H1 (cell line): ENCODE measurements at regions not wholly inside any gene's neighbourhood (a gene's known extent, or its start where the extent isn't known, plus 50 kb on each side); places are given as distances from the start of the nearest gene placed in this dataset.

Experiments
- CTCF ChIA-PET: fragments of 300-600 bp; sonication (Branson Sonifier 250); formaldehyde crosslinking; loops from one replicate; lab custom pipeline; 2021; ENCODE audit not compliant: partially characterized antibody; lab: Charles Lee
- POLR2A ChIA-PET: fragments of 300-600 bp; sonication (Branson Sonifier 250); formaldehyde crosslinking; loops from one replicate; lab custom pipeline; 2021; ENCODE audit warnings: inconsistent platforms; ENCODE audit not compliant: partially characterized antibody; lab: Charles Lee
- DNase-seq, 2 experiments: peaks; one replicate each; pipeline versions ENCODE4 v3.0.0 to v3.0.0-alpha.2; 2010 to 2022; ENCODE audit warnings: low spot score in 2 of 2, low read depth in 1 of 2, mixed read lengths in 1 of 2
- FAIRE-seq: peaks from 2 replicates; lab custom pipeline; 2011; peaks lifted over from hg19 to GRCh38; lab: Jason Lieb, UNC
- H2AFZ ChIP-seq: 2 replicates; pipeline ENCODE4 v1.8.1; 2012; ENCODE audit warnings: low read length, inconsistent platforms
- H2AK5ac ChIP-seq: 2 replicates; pipeline ENCODE4 v1.6.1; 2013; ENCODE audit warnings: low read depth, low read length
- H2BK120ac ChIP-seq: replicated peaks from 2 replicates; pipeline ENCODE3; 2013; ENCODE audit warnings: low read depth, low read length, inconsistent platforms
- H2BK12ac ChIP-seq: 2 replicates; pipeline ENCODE4 v1.6.1; 2013; ENCODE audit warnings: low read depth, low read length
- H2BK15ac ChIP-seq: 2 replicates; pipeline ENCODE4 v1.6.1; 2013; ENCODE audit warnings: low read length
- H2BK20ac ChIP-seq: 2 replicates; pipeline ENCODE4 v1.6.1; 2013; ENCODE audit warnings: low read length
- H2BK5ac ChIP-seq: 2 replicates; pipeline ENCODE4 v1.6.1; 2013; ENCODE audit warnings: low read depth, low read length
- H3K14ac ChIP-seq: 2 replicates; pipeline ENCODE4 v1.6.1; 2013; ENCODE audit warnings: inconsistent platforms; ENCODE audit not compliant: insufficient read length
- H3K18ac ChIP-seq: 2 replicates; pipeline ENCODE4 v1.6.1; 2013; ENCODE audit warnings: low read length; ENCODE audit errors: extremely low read depth
- H3K23ac ChIP-seq: 2 replicates; pipeline ENCODE4 v1.6.1; 2013; ENCODE audit warnings: inconsistent platforms; ENCODE audit not compliant: insufficient read length
- H3K23me2 ChIP-seq: 2 replicates; pipeline ENCODE4 v1.6.1; 2013; ENCODE audit warnings: low read depth, low read length
- H3K27ac ChIP-seq: 2 replicates; pipeline ENCODE4 v1.6.1; 2011; ENCODE audit warnings: low read depth, low read length, inconsistent platforms
- H3K27me3 ChIP-seq, 4 experiments: replicated peaks in 1 of 4; 1 replicate in 1 of 4; 2 replicates in 3 of 4; pipeline versions ENCODE4 v1.6.1 to v1.8.1; 2011 to 2013; ENCODE audit warnings: low read length in 3 of 4, mild to moderate bottlenecking in 3 of 4, inconsistent platforms in 2 of 4, mixed read lengths in 2 of 4, moderate library complexity in 1 of 4; ENCODE audit not compliant: control insufficient read depth in 3 of 4, insufficient read depth in 3 of 4; ENCODE audit errors: extremely low read depth in 1 of 4
- H3K36me3 ChIP-seq, 4 experiments: 2 replicates each; pipeline versions ENCODE4 v1.6.1 to v1.8.1; 2011 to 2013; ENCODE audit warnings: mild to moderate bottlenecking in 4 of 4, low read length in 3 of 4, moderate library complexity in 2 of 4, control low read depth in 1 of 4, inconsistent platforms in 1 of 4; ENCODE audit not compliant: insufficient read depth in 4 of 4, control insufficient read depth in 2 of 4
- H3K4ac ChIP-seq: replicated peaks from 2 replicates; pipeline ENCODE3; 2013; ENCODE audit warnings: low read length, low read depth, mixed read lengths, inconsistent platforms; ENCODE audit not compliant: insufficient read length
- H3K4me1 ChIP-seq, 4 experiments: replicated peaks in 1 of 4; 1 replicate in 1 of 4; 2 replicates in 3 of 4; pipeline versions ENCODE4 v1.6.1 to v1.8.1; 2011 to 2013; ENCODE audit warnings: low read length in 3 of 4, inconsistent platforms in 2 of 4, mixed read lengths in 1 of 4; ENCODE audit not compliant: insufficient read depth in 4 of 4, control insufficient read depth in 3 of 4
- H3K4me2 ChIP-seq, 2 experiments: 2 replicates each; pipeline versions ENCODE4 v1.6.1 to v1.8.1; 2011 to 2013; ENCODE audit warnings: low read depth in 2 of 2, low read length in 2 of 2, control low read depth in 1 of 2, inconsistent platforms in 1 of 2, mild to moderate bottlenecking in 1 of 2; ENCODE audit not compliant: insufficient read depth in 1 of 2
- H3K4me3 ChIP-seq, 4 experiments: fragments of 200-600, 300-600 bp in 1 of 4; sonication (generic), shearing (Covaris generic), sonication (Bioruptor Twin) in 1 of 4; 2 replicates each; pipeline versions ENCODE4 v1.5.1 to v1.8.1; 2011 to 2016; ENCODE audit warnings: low read length in 4 of 4, low read depth in 3 of 4, control low read depth in 2 of 4, inconsistent platforms in 2 of 4, mild to moderate bottlenecking in 2 of 4, mixed read lengths in 1 of 4, moderate library complexity in 1 of 4; ENCODE audit not compliant: insufficient read depth in 2 of 4; ENCODE audit errors: extremely low read depth in 1 of 4
- H3K56ac ChIP-seq: replicated peaks from 2 replicates; pipeline ENCODE3; 2013; ENCODE audit warnings: low read depth, mild to moderate bottlenecking, mixed read lengths, low read length, inconsistent platforms; ENCODE audit not compliant: insufficient read length
- H3K79me1 ChIP-seq: 2 replicates; pipeline ENCODE4 v1.6.1; 2013; ENCODE audit warnings: low read depth, low read length, control low read depth
- H3K79me2 ChIP-seq, 2 experiments: 2 replicates each; pipeline versions ENCODE4 v1.6.1 to v1.8.1; 2012 to 2013; ENCODE audit warnings: low read length in 2 of 2, mild to moderate bottlenecking in 2 of 2, inconsistent platforms in 1 of 2; ENCODE audit not compliant: insufficient read depth in 2 of 2, control insufficient read depth in 1 of 2
- H3K9ac ChIP-seq, 4 experiments: replicated peaks in 1 of 4; 1 replicate in 1 of 4; 2 replicates in 3 of 4; pipeline versions ENCODE4 v1.6.1 to v1.8.1; 2011 to 2013; ENCODE audit warnings: low read depth in 3 of 4, low read length in 3 of 4, control low read depth in 2 of 4, mild to moderate bottlenecking in 2 of 4, moderate library complexity in 2 of 4, inconsistent platforms in 1 of 4; ENCODE audit errors: extremely low read depth in 1 of 4
- H3K9me3 ChIP-seq, 2 experiments: 2 replicates each; pipeline versions ENCODE4 v1.6.1 to v1.8.1; 2012 to 2013; ENCODE audit warnings: mild to moderate bottlenecking in 2 of 2, moderate library complexity in 2 of 2, control low read depth in 1 of 2, inconsistent platforms in 1 of 2, low read depth in 1 of 2, low read length in 1 of 2, mixed read lengths in 1 of 2; ENCODE audit not compliant: insufficient read depth in 2 of 2
- H4K20me1 ChIP-seq, 2 experiments: replicated peaks in 1 of 2; 2 replicates each; pipeline versions ENCODE3 to v1.8.1; 2011 to 2013; ENCODE audit warnings: inconsistent platforms in 2 of 2, low read length in 2 of 2, mild to moderate bottlenecking in 1 of 2; ENCODE audit not compliant: insufficient read depth in 2 of 2, control insufficient read depth in 1 of 2
- H4K5ac ChIP-seq: 2 replicates; pipeline ENCODE4 v1.6.1; 2013; ENCODE audit warnings: low read length, low read depth, mixed read lengths, inconsistent platforms; ENCODE audit not compliant: insufficient read length
- H4K8ac ChIP-seq: 2 replicates; pipeline ENCODE4 v1.8.0; 2013; ENCODE audit warnings: mild to moderate bottlenecking, moderate library complexity, low read length, inconsistent platforms; ENCODE audit not compliant: insufficient read depth; ENCODE audit errors: extremely low read depth
- H4K91ac ChIP-seq: replicated peaks from 2 replicates; pipeline ENCODE3; 2013; ENCODE audit warnings: low read length, mixed read lengths, inconsistent platforms; ENCODE audit not compliant: insufficient read length
- CREB1 ChIP-seq: IDR thresholded peaks from 2 replicates; pipeline ENCODE4 v1.6.1; 2012; ENCODE audit warnings: inconsistent platforms
- SIX5 ChIP-seq: IDR thresholded peaks from 2 replicates; pipeline ENCODE4 v1.6.1; 2011; ENCODE audit warnings: mild to moderate bottlenecking, low read depth, low read length
- WGBS, 2 experiments: shearing (Covaris generic) in 1 of 2; methylation state at CpG; one replicate each; pipeline versions ENCODE4 v1.1.6 to v1.1.7; 2013 to 2015; ENCODE audit warnings: low lambda C conversion rate in 2 of 2, mixed read lengths in 2 of 2, inconsistent platforms in 1 of 2, low coverage in 1 of 2, missing lambda C conversion rate in 1 of 2; ENCODE audit not compliant: insufficient replicate concordance in 2 of 2, insufficient coverage in 1 of 2, insufficient read length in 1 of 2; ENCODE audit errors: extremely low coverage in 1 of 2, missing lambda C conversion rate in 1 of 2; 5-methylcytosine and 5-hydroxymethylcytosine counted together

DNA sequence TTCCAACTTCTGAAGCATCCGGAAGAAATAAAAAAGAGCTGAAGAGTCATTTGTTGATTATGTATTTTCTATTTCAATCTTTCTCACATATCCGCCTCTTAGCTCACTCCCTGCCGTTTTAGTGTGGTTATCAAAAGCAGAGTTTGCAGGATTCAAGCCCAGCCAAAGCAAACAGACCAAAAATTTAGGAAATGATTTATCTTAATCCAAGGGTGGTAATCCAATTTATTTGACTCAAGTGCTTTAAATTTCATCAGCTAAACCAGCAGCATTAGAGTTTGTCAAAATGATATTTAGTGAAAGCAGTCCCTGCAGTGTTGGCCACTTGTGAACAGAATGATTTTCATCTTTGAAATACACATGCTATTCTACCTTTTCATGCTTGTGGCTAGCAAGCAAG lies 129.3 kb upstream of the CCDC68 start:
- WGBS, 2 experiments, result 94% methylated on average over 3 of the region's 3 CpGs; no CpG with 5 or more reads in 1 of the 2 experiments
- DNase-seq, result no peak
- H3K27me3 ChIP-seq, result no peaks in the 10 kb centered on the region

More for the DNA sequence above, 129.3 kb upstream of the CCDC68 start:
- Histone ChIP-seq H3K23me2 (no peaks in the 10 kb centered on the region), H3K23ac (no peak overlapping the region), H4K8ac (no peak overlapping the region), H3K79me2 (no peaks in the 10 kb centered on the region), H2BK15ac (no peak overlapping the region), H3K9ac (no peak overlapping the region), H2BK5ac (no peak overlapping the region), H2BK12ac (no peak overlapping the region), H3K18ac (no peak overlapping the region)
- TF ChIP-seq CREB1 (no peak), SIX5 (no peak)
- TF ChIP-seq, all 59 proteins: peak for 0
- Histone ChIP-seq H4K5ac (no peak overlapping the region), H3K79me1 (no peaks in the 10 kb centered on the region), H2BK120ac (no peak overlapping the region), H3K27ac (no peak overlapping the region), H3K14ac (no peak overlapping the region), H3K36me3 (no peaks in the 10 kb centered on the region), H2AFZ (no peak overlapping the region), H4K91ac (no peak overlapping the region), H2BK20ac (no peak overlapping the region), H3K4me1 (no peaks in the 10 kb centered on the region; a peak in 1 of 7 replicates), H3K4me3 (no peak overlapping the region), H3K4me2 (no peak overlapping the region), H2AK5ac (no peak overlapping the region), H3K9me3 (no peaks in the 10 kb centered on the region), H4K20me1 (no peaks in the 10 kb centered on the region), H3K4ac (no peak overlapping the region), H3K56ac (no peak overlapping the region)
- ChIA-PET CTCF (no interaction called here), POLR2A (no interaction called here)
- no peak for FAIRE-seq
